Smooth muscle cell (in vitro differentiated cells): ENCODE measurements at regions not wholly inside any gene's neighbourhood (a gene's known extent, or its start where the extent isn't known, plus 50 kb on each side); places are given as distances from the start of the nearest gene placed in this dataset.

Experiments
- DNase-seq: peaks from one replicate; lab custom pipeline; 2025; ENCODE audit not compliant: unreplicated experiment; lab: John Stamatoyannopoulos, UW
- H2AFZ ChIP-seq: fragments of 200-600 bp; sonication (generic); 2 replicates; pipeline ENCODE4 v1.6.0; 2016; ENCODE audit warnings: antibody characterized with exemption, low read depth, mild to moderate bottlenecking
- H3F3A ChIP-seq: fragments of 200-600 bp; sonication (generic); 2 replicates; pipeline ENCODE4 v1.6.0; 2017; ENCODE audit warnings: antibody characterized with exemption, low read depth
- H3K27ac ChIP-seq: fragments of 200-600 bp; sonication (generic); 2 replicates; pipeline ENCODE4 v1.5.1; 2016; ENCODE audit warnings: low read depth, mild to moderate bottlenecking
- H3K27me3 ChIP-seq: fragments of 200-600 bp; sonication (generic); 2 replicates; pipeline ENCODE4 v1.6.1; 2016; ENCODE audit warnings: low read depth, mild to moderate bottlenecking
- H3K36me3 ChIP-seq: fragments of 200-600 bp; sonication (generic); 2 replicates; pipeline ENCODE4 v1.5.1; 2016; ENCODE audit warnings: low read depth
- H3K4me1 ChIP-seq: fragments of 200-600 bp; sonication (generic); 2 replicates; pipeline ENCODE4 v1.5.1; 2016; ENCODE audit warnings: low read depth
- H3K4me2 ChIP-seq: fragments of 200-600 bp; sonication (generic); 2 replicates; pipeline ENCODE4 v1.6.0; 2016; ENCODE audit warnings: mild to moderate bottlenecking
- H3K4me3 ChIP-seq: fragments of 200-600 bp; sonication (generic); 2 replicates; pipeline ENCODE4 v1.5.1; 2016; ENCODE audit warnings: mild to moderate bottlenecking
- H3K79me2 ChIP-seq: fragments of 200-600 bp; sonication (generic); 2 replicates; pipeline ENCODE4 v1.6.0; 2016; ENCODE audit warnings: low read depth, mild to moderate bottlenecking
- H3K9ac ChIP-seq: fragments of 200-600 bp; sonication (generic); 2 replicates; pipeline ENCODE4 v1.6.0; 2016; ENCODE audit warnings: low read depth
- H3K9me3 ChIP-seq: fragments of 200-600 bp; sonication (generic); replicated peaks from 2 replicates; pipeline ENCODE4 v1.5.1; 2016; ENCODE audit warnings: low read depth
- H4K20me1 ChIP-seq: fragments of 200-600 bp; sonication (generic); 2 replicates; pipeline ENCODE4 v1.6.0; 2016; ENCODE audit warnings: low read depth
- WGBS: methylation state at CpG from one replicate; pipeline ENCODE4 v1.1.7; 2016; ENCODE audit warnings: low lambda C conversion rate; 5-methylcytosine and 5-hydroxymethylcytosine counted together
- TF ChIP-seq, protein P1 (sequence below): fragments of 200-600 bp; sonication (generic); IDR thresholded peaks from 2 replicates; pipeline ENCODE4 v1.5.1; 2017; ENCODE audit warnings: borderline replicate concordance, mild to moderate bottlenecking, antibody characterized with exemption; ENCODE audit not compliant: insufficient read depth, poor library complexity, severe bottlenecking

DNA sequence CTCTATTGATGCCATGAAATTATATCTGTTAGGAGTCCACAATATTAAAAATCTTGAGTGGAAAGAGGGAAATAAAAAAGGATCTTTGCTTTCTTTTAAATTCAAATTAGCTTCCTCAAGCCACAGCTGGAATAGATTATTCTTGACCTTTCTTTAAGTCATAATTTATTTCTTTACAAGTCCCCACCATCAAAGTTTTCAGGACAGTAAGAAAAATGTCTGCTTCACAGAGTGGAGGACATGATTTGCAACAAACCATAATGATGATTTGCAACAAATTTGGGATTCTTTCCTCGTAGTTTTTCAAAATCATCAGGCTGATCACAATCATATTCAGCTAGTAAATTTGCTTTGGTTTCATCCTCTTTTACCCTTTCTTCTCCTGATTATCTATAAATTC is 301.8 kb upstream of the NRIP1 start:
- WGBS = 57% methylated on average over 1 of the region's 1 CpG
- Histone ChIP-seq H3K9me3 (no peaks in the 10 kb centered on the region), H2AFZ (no peak overlapping the region)

DNA sequence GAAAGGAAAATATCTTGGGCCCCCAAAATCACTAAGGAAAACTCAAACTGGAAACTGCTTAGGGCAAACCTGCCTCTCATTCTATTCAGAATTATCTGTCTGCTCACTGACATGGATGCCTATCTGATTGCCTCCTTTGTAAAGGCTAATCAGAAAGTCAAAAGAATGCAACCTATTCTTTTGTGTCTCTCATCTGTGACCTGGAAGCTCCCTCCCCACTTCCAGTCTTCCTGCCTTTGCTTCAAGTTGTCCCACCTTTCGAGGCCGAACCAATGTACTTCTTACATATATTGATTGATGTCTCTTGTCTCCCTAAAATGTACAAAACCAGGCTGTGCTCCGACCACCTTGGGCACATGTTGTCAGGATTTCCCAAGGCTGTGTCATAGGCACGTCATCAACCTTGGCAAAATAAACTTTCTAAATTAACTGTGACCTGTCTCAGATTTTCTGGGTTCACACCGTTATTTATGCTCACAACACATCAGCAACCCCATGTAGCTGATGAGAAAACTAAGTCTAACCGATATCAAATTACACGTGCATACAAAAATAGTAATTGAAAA is 302.3 kb upstream of the NRIP1 start:
- Histone ChIP-seq H3K9me3 (no peaks in the 10 kb centered on the region), H3K27me3 (no peaks in the 10 kb centered on the region), H3K79me2 (no peaks in the 10 kb centered on the region), H3K4me2 (no peak overlapping the region), H2AFZ (no peak overlapping the region), H3K9ac (no peak overlapping the region), H3F3A (no peaks in the 10 kb centered on the region), H3K4me3 (no peak overlapping the region), H3K27ac (no peak overlapping the region), H3K4me1 (no peaks in the 10 kb centered on the region), H3K36me3 (no peaks in the 10 kb centered on the region), H4K20me1 (no peaks in the 10 kb centered on the region)
- TF ChIP-seq, protein P1, sequence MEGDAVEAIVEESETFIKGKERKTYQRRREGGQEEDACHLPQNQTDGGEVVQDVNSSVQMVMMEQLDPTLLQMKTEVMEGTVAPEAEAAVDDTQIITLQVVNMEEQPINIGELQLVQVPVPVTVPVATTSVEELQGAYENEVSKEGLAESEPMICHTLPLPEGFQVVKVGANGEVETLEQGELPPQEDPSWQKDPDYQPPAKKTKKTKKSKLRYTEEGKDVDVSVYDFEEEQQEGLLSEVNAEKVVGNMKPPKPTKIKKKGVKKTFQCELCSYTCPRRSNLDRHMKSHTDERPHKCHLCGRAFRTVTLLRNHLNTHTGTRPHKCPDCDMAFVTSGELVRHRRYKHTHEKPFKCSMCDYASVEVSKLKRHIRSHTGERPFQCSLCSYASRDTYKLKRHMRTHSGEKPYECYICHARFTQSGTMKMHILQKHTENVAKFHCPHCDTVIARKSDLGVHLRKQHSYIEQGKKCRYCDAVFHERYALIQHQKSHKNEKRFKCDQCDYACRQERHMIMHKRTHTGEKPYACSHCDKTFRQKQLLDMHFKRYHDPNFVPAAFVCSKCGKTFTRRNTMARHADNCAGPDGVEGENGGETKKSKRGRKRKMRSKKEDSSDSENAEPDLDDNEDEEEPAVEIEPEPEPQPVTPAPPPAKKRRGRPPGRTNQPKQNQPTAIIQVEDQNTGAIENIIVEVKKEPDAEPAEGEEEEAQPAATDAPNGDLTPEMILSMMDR = no peak
- DNase-seq = no peak
- WGBS = 57% methylated on average over 7 of the region's 7 CpGs

More for the DNA sequence above, 301.8 kb upstream of the NRIP1 start:
- Histone ChIP-seq H3K4me2 (no peak overlapping the region), H3F3A (no peaks in the 10 kb centered on the region), H3K4me1 (no peaks in the 10 kb centered on the region), H3K27me3 (no peaks in the 10 kb centered on the region), H3K9ac (no peak overlapping the region), H3K27ac (no peak overlapping the region), H4K20me1 (no peaks in the 10 kb centered on the region), H3K36me3 (no peaks in the 10 kb centered on the region), H3K4me3 (no peak overlapping the region), H3K79me2 (no peaks in the 10 kb centered on the region)
- no peak for DNase-seq
- TF ChIP-seq, protein P1 = no peak

DNA sequence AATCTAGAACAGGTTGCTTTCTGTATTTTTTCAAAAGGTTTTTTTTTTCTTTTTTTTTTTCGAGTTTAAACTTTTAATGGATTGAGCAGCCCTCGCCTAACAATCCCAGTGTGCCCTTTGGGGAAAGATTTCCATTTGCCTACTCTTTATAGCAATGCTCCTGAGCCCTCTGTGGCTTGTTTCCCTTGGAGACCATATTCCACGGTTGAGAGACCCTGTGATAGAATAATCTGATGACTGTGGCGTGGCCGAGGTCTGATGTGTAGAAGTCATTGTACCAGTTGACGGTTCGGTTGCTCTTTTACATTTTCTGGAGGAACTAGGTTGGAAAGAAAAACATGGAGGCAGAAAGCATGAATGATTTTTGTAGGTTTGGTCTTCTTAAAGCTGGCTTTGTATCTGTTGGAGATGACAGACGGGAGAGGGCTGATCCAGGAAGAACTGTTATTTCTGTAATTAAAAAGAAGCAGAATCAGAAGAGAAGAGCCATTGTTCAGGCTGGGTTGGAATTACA is 305.7 kb upstream of the NRIP1 start:
- no peak for DNase-seq

More for the DNA sequence above, 305.7 kb upstream of the NRIP1 start:
- Histone ChIP-seq H4K20me1 (no peaks in the 10 kb centered on the region), H2AFZ (no peak overlapping the region), H3K4me1 (no peaks in the 10 kb centered on the region), H3K36me3 (no peaks in the 10 kb centered on the region), H3K79me2 (no peaks in the 10 kb centered on the region), H3K9me3 (no peaks in the 10 kb centered on the region), H3K9ac (no peak overlapping the region), H3K4me3 (no peak overlapping the region), H3K27me3 (no peaks in the 10 kb centered on the region), H3F3A (no peaks in the 10 kb centered on the region), H3K4me2 (no peak overlapping the region), H3K27ac (no peak overlapping the region)
- TF ChIP-seq, protein P1 = no peak
- 91% methylated on average over 8 of the region's 8 CpGs for WGBS
